ENCODE measurements at regions not wholly inside any gene's neighbourhood (a gene's known extent, or its start where the extent isn't known, plus 50 kb on each side); places are given as distances from the start of the nearest gene placed in this dataset.

DNA sequence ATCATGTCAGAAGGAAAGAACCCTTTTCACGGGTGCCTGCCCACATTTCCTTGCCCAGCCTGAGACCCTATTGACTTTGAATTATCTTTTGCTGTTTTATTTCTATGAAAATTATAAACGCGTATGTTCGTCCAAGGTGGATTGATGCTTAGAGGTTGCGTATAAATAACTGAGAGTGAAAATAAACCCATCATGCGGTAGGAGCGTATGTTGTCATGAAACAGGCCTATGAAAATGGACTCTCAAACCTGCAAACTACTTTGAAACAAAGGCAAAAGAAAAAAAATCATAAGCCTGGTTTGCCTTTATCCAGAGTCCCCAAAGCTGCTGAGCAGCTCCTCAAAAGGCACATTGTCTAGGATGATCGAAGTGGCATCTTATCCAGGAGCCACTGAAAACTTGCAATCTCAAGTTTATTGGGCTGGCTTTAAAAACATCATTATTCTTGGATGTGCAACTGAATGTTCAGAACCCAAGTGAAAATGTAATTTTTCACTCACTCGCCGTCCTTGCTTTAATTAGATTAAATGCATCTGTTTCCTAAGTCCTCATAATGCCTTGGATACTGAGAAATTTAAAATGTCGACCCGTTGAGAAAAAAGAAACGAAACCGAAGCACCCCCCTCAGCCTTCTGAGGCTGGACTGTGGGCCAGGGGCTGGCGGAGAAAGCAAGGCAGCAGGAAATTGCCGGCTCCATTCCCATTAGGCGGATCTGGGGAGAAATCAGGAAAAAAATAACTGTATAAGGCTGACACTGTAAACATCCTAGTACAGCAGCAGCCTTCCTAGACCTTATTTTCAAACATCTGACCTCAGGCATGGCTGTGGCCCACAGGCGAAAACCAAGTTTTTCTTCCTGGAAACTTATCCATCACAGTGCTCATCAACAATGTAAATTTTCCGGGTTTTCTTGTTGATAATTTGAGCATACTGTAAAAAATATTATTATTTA lies 82.9 kb upstream of the PPARA start:
- no peak for DNase-seq

DNA sequence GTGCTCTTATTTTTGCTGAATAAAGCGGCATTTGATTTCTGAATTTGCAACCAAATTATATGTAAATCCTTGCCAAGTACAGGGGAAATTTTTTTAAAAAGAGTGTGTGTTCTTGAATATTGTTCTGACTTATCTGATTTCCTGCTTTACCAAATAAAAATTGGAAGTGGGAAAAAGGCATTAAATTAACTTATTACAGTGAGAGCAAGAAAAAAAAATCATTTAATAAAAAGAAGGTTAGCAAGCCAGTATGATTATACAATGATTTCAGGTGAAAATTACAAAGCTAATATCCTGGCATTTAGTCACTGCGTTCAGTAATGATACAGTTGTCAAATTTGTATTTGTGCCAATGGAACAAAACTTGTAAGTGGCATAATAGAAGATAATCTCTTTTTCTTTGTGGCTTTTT lies 82.1 kb upstream of the PPARA start:
- DNase-seq = no peak

DNA sequence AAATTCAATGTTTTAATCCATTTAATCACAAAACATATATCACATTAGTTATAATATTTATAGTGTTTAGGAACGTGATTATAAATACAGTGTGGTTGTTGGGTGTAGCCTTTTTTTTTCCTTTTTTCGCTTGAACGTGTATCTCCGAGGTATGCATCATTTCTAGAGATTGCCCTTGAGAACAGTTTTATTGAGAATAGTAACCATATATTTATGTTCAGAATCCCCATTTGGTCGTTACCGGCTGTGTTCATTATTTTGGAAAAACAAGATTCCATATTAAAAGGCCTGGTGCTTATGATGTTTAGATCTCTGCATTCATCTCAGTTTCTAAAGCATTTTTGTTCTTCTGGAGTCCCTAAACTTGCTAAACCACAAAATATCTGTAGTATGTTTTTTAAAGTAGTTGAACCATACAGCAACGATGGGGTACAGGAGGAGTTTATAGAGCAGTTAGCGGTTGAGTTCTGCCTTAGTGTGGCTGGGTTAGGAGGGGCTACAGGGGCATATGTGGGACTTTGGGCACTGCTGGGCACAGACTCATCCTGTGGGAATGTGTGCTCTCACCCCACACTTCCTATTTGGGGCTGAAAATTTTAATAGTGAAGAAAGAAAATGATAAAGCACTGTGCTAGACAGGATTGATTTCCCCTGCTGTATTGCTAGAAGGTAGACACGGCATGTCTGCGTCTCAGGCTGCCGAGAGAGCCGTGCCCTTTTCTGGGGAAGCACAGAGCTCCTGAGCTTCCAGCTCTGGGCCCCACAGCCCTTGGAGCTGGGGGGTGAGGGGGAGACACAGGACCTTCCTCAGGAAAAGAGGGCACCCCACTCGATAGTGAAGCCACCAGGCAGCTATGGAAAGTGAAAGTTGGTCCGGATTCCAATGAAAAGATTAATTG lies 81.5 kb upstream of the PPARA start:
- DNase-seq = no peak

DNA sequence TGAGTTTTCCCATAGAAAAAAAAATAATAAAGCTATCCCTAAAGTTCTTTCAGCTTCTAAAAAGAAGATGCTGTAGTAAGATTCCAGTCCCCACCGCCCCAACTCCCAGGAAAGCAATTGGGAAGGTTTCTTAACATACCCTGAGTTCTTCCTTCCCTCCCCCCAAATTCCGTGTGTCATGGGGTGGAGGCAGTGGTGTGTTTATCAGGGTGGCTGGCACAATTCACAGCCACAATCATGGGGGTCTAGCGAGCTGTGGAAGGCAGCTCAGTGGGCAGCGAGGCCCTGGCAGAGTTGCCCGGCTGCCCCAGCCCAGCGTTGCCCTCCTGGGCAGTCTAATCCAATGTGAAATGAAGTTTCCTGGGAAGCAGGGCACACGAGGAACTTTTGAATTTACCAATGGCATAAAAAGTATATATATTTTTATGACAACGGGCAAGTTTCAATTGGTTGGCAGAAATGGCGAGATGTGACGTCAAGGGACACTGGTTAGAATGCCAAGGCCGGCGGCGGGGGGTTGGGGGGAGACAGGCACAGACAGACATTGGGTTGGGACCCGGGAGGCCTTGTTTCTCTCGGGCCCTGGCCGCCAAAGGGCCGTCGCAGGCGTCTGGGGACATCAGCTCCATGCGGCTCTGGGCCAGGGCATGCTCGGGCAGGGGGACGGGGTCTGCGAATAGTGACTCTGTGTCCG lies 80.7 kb upstream of the PPARA start:
- DNase-seq = peak; percentile 81

DNA sequence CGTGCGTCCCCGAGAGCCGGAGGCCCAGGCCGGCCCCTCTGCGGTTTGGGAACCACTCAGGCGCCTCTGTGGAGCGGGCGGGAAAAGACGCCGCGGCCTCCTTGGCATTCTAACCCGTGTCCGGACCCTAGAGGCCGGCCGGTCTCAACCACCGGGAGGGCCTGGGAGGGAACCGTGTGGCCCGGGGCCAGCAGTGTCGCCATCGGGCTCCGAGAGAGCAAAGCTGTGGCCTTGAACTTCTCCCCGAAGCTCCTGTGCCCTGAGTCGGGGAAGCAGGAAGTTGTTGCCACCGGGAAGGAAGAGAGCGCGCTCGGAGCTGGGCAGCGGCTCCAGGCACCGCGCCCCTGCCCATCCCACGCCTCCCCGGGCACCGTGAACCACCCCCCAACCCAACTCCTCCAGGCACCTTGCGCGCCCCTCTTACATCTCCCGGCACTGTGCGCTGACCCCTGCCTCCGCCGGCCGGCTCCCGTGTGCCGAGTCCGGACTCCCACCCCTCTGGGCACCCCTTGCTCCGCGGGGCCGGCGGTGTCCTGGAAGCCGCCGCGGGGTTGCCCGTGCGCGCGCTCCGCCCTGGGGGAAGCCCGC lies 80.0 kb upstream of the PPARA start:
- no peak for DNase-seq

DNA sequence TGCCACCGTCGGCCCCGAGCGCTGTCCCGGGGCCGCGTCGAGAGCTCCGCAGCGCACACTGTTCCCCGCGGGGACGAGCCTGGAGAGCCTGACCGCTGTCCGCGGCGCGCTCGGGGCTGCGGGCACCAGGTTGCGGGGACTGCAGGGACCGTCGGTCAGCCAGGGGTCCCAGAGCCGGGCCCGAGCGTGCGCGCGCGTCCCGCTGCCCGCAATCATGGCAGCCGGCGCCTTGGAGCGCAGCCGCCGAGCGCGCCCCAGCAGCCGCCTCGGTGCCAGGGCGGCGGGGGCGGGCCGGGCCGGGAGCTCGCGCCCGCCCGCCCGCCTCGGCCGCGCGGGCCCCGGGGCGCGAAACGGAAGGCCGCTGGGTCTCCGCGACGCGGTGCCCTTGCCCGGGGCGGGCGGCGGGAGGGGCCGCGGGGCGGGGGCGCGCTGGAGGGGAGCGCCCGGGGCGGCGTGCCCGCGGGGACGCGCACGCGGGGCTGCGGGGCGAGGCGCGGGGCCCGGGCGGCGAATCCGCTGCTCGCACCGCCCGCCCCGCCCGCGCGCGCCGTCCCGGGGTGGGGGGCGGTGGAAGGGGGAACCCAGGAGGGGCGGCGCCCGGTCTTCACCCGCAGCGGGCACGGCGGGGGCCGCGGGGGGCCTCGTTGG lies 79.4 kb upstream of the PPARA start:
- DNase-seq = peak; percentile 74

DNA sequence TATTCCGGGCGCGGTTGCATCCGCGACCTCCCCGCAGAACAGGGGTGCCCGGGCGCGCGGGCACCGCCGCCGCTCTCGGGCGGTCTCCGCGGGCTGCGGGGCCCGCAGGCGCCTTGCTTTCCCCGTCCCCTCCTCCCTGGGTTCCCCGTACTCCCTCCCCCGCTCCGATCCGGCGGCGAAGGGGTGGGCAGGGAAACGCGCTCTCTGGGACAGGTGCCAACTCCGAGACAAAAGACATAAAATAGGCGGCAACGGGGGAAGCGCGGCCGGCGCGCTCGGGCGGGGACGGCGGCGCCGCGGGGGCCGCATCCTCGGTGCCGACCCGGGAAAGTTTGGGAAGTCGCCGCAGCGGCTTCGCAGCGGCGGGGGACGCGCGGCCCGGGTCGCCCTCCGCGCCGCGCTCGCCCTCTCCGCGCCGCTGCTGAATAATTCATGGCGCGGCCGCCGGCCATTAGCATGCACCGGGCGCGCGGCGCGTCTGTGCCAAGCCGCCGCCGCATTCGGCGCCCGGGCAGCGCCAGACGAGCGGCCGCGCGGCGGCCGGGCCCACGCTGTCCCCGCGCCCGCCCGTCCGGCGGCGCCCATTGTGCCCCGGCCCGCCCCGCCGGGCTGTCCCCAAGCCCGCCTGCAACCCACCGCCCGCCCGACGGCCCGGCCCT lies 78.7 kb upstream of the PPARA start:
- peak; percentile 78 for DNase-seq

DNA sequence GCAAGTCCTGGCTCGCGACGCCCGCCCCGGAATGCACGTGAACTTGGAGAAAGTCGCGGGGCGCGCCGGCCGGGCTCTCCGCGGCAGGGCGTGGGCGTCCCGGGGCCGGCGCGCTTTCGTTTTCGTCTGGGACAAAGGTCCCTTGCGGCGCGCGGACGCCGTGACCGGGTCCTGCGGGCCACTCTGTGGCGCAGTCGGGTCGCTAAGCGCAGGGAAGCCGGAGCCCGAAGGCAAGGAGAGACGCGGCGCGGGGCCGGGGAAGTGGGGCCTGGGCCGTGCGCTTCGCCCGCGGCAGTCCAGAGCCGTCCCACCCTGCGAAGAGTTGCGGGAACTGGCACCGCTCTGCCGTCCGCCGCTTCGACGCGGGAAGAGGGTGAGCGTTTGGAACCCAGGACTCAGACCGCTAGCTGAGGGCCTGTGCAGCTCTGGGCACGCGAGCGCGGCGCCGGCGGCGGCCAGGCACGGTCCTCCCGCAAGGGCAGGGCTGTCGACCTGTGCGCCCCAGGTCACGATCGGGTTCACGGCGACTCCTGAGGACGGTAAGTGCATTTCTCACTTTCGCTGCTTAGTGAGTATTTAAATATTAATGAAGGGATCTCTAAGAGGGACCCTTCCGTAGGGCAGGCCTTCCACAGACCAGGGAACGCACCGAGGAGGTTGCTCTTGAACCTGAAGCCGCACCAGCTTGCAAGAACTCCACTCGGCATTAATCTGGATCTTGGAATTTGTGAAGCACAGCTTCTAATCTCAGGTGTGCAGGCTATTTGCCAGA lies 78.0 kb upstream of the PPARA start:
- DNase-seq = no peak

DNA sequence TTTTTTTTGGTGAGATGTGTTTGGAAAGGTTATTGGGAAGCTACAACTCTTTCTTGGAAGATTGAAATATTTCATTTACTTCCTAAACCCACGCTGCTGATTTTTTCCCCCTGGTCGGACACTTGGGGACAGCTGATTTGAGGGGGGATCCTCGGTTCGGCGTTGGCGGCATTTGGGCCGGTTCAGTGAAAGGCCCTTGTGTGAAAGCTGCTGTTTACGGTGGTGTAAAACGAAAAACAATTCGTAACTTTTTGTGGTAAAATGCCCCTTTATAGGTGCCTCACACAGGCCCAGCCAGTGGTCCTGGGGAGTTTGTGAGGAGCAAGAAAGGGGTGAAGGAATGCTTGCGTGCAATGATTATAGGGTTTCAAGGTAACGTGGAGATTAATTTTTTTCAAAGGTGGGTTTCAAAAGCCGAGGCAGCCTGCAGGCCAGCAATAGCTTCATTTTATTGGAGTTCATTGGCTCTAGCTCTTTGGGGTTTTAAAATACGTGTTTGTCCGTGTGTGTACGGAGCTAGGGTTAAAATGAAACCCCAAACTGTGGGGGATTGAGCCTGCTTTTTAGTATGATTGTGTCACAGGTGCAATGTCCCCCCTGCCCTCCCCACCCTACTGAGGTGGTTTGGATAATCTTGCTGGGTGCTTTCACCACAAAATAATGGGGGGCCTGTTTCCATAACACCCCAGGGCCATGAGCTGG lies 77.2 kb upstream of the PPARA start:
- no peak for DNase-seq

DNA sequence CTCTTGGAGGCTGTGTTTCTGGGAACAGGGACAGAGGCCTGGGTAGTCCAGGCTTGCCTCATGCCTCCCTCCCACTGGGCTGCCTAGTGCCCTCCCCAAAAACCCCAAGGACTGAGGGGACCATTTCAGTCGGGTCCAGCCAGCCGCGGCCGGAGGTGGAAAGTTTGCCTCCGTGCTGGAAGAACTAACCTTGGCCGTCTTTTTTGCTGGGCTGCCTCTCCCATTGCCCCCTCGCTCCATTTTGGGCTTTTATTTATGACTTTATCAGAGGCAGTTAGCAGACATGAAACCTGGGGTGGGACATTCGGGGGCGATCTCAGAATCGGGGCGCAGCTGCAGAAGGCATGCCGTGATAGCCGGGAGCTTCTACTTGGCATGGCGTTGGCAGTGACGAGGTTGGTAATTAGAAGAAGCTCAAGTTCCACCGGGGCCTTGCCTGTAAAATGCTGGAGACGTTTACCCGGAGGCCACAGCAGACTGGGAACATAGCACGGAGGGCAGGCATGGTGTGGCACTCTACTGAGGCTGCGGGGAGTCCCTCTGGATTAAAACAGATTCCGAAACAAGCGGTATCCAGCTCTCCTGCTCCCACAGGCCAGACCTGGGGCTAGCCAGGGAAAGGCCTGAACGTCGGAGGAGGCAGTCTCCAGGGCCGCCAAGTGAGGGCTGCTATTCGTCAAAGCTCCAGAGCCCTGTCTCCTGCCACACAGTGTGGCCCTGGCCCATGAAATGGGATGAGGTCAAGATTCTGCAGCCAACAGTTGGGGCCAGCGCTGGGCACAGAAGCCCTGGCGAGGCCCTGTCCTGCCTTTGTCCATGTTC lies 76.4 kb upstream of the PPARA start:
- no peak for DNase-seq

DNA sequence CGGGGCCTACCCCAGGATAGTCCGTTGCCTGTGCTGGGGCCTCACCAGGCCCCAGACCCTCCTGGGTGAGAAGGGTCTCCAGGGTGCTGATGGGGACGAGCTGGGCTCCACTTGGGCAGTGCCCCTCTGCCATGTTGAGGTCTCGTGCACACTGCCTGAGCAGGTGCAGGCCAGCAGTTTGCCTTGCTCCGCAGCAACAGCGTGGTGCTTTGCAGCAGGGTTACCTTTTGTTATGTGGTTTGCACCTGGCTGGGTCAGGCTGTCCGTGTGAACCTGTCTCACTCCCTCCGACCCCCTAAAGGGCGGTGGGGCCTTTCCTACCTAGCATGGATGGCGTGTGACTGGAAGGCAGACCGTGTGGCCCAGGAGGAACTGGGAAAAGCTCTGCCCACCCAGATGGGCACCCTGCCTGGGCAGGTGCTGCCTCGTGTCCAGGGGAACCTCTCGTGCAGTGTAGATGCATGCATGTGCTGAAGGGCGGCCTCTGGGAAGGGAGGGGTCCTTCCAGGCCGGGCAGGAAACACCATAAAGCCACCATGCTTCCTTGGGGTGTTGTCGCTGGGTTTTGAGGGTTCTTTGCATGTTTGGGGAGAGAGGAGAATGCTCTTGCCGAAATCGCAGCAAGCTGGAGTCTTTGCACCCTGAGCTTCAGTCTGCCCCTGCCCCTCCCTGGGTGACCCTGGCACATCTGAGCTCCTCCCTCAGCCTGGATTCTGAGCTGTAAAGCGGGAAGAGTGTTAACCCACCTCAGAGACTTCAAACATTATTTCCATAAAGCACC lies 75.4 kb upstream of the PPARA start:
- DNase-seq = no peak

DNA sequence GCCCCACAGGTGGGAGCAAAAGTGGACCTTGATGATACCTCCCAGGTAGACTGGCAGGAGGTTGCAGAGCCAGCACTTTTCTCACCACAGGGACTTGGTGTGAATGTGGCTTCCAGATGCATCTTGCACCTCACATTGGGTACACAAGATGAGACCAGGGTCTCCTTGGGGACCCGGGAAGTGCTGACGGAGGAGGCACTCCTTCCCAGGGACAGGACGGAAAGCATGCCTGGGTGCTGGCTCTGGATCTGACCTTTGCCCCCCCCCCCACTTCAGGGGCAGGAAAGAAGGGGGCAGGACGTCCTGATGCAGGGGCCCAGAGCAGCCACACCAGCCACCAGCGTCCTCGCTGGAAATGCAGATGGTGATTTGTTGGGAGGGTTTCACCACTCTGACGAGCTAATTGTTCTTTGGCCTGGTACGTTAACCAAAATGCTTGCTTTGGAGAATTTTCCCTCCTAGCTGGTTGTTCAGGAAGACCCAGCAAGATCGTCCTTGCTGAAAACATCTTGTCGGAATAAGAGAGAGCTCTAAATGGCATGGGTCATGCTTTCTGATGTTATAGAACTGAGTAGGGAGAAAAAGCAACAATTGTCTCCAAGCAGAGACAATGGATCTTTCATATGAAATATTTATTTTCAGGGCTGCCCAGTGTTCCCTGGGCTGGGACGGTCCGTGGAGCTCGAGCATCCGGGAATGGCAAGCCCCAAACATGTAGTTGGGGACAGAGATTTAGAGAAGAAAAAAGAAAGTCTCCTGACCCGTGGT lies 74.4 kb upstream of the PPARA start:
- DNase-seq = no peak

DNA sequence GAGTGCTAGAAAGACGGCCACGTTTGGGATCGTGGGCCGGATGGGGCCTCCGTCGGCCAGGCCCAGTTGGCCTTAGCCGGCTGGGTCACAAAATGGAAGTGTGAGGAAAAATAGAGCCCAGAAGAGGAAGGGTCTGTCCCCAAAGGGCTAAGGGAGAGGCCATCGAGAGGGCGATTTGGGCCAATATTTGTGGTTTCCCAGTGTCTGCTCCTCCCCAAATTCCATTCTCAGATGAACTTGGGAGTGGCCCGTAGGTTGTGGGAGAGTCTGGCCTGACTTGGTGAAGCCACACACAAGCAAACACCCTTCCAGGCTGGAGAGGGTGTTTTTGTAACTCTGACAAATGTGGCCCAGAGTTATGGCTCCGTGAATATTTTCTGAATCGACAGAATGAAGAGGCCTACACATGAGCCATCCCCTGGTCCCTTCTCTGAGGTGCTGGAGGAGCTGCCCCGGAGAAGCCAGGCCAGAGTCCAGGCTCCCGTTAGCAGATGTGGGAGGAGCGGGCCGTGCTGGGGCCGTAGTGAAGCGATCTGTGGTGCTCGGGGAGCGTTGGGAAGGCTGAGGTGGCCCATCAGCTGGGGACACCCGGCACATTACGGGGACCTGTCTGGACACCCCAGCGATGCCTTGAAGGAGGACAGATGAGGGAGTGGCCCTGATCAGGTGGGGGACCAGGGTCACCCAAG lies 73.5 kb upstream of the PPARA start:
- DNase-seq = no peak

DNA sequence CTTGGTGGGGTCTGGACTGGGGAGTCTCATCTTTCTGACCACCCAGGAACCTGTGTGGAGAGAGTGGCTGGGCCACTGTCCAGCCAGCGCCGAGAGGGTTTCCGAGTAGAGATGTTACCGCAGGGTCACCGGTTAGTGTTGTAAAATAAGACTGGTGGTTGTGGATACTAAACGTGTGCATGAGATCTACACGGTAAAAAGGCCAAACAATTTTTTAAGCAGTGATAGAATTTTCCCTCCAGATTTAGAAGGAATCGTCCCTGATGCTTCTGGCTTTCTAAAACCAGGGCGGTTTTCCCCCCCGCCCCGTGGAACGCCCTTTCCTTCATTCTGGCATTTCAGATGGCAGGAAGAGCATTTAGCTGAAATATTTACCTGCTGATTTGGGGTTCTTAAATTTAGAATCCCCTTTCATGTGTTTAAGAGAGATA lies 72.6 kb upstream of the PPARA start:
- no peak for DNase-seq

DNA sequence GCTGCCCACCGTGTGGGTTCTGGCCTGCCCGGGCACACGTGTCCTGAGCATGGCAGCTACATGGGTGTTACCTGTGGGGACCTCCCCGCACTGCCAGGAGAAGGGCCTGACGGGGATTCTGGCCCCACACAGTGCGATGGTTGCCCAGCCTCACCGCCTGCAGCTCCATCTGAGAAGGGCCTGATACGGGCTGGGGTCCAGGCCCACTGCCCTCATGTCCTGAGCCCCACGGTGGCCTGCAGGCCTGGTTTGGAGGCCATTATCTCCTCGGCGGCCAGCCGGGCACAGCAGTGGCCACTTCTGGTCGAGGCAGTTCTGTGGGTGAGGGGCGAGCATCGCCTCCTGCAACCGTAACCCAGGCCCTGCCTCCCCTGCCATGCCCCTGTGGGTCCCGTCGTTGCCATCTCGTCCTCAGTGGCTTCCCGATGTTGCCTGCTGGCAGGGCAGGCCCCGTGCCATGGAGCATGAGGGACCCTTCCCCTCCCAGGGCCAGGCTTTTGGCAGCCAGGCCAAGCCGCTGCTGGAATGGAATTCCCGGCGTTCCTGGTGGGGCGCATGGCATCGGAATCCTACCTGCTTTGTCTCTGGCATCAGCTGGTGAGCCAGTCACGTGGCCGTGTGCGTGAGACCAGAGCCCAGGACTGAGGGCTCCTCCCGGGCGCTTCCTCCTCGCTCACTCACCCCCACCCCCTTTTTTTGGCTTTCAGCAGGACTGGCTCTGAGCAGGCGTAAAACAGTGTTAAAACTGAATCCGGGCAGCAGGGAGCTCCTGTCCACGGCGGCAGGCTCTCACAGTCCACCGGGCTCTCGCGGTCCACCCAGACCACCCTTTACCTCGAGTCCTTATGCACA lies 71.9 kb upstream of the PPARA start:
- DNase-seq = peak; percentile 38

Data from NCI-H774 (cell line).